ENCODE measurements at regions not wholly inside any gene's neighbourhood (a gene's known extent, or its start where the extent isn't known, plus 50 kb on each side); places are given as distances from the start of the nearest gene placed in this dataset.

- Histone ChIP-seq H3K4me1 (no peaks in the 10 kb centered on the region), H3F3A (ENCODE audit: low read depth) (no peaks in the 10 kb centered on the region), H3K4me2 (no peak overlapping the region), H3K79me2 (ENCODE audit: low read depth) (no peaks in the 10 kb centered on the region), H3K4me3 (no peak overlapping the region), H3K27me3 (no peaks in the 10 kb centered on the region), H4K20me1 (ENCODE audit: low read depth) (no peaks in the 10 kb centered on the region), H3K27ac (no peak overlapping the region), H3K36me3 (no peaks in the 10 kb centered on the region), H2AFZ (replicated peaks) (no peak overlapping the region), H3K9ac (no peak overlapping the region), H3K9me3 (ENCODE audit: low read depth) (no peaks in the 10 kb centered on the region)
- Mint-ChIP-seq H3K4me1 (peaks cover 9% of the 10 kb centered on the region), H3K9me3 (no peaks in the 10 kb centered on the region), H3K4me3 (no peak overlapping the region), H3K27ac (no peak overlapping the region), H3K36me3 (no peaks in the 10 kb centered on the region), H3K27me3 (ENCODE audit: insufficient read depth, low read depth) (peaks cover 6% of the 10 kb centered on the region)
- DNase-seq (ENCODE audit: low spot score) = no peak
- TF ChIP-seq EZH2phosphoT487 (IDR thresholded peaks at IDR 0.05) (no peak), CTCF (IDR thresholded peaks at IDR 0.05) (no peak), EZH2 (IDR thresholded peaks at IDR 0.05) (no peak)
These were observed 533.4 kb upstream of the ID2 start for GRCh38 chr2:8148260-8149006.

GRCh38 chr2:8149007-8149405 is 532.9 kb upstream of the ID2 start:
- Mint-ChIP-seq H3K4me1 (peaks cover 9% of the 10 kb centered on the region), H3K9me3 (no peaks in the 10 kb centered on the region), H3K27me3 (ENCODE audit: insufficient read depth, low read depth) (peaks cover 6% of the 10 kb centered on the region), H3K36me3 (no peaks in the 10 kb centered on the region), H3K4me3 (no peak overlapping the region), H3K27ac (peak overlapping the region; percentile 47)
- Histone ChIP-seq H3K27ac (no peak overlapping the region), H3K9ac (no peak overlapping the region), H3K79me2 (ENCODE audit: low read depth) (no peaks in the 10 kb centered on the region), H3K4me3 (no peak overlapping the region), H2AFZ (replicated peaks) (no peak overlapping the region), H3K9me3 (ENCODE audit: low read depth) (no peaks in the 10 kb centered on the region), H3K4me2 (no peak overlapping the region), H3F3A (ENCODE audit: low read depth) (no peaks in the 10 kb centered on the region), H3K4me1 (no peaks in the 10 kb centered on the region), H3K27me3 (no peaks in the 10 kb centered on the region), H4K20me1 (ENCODE audit: low read depth) (no peaks in the 10 kb centered on the region), H3K36me3 (no peaks in the 10 kb centered on the region)
- TF ChIP-seq CTCF (IDR thresholded peaks at IDR 0.05) = no peak
- no peak for TF ChIP-seq EZH2phosphoT487 (IDR thresholded peaks at IDR 0.05)
- TF ChIP-seq EZH2 (IDR thresholded peaks at IDR 0.05) = no peak
- DNase-seq (ENCODE audit: low spot score) = no peak

GRCh38 chr2:8149985-8150539 is 531.8 kb upstream of the ID2 start:
- H2AFZ ChIP-seq (replicated peaks) = no peak overlapping the region

More at GRCh38 chr2:8149985-8150539, 531.8 kb upstream of the ID2 start:
- Histone ChIP-seq H3K4me2 (no peak overlapping the region), H4K20me1 (ENCODE audit: low read depth) (no peaks in the 10 kb centered on the region), H3F3A (ENCODE audit: low read depth) (no peaks in the 10 kb centered on the region), H3K27me3 (no peaks in the 10 kb centered on the region), H3K79me2 (ENCODE audit: low read depth) (no peaks in the 10 kb centered on the region), H3K4me3 (no peak overlapping the region), H3K27ac (no peak overlapping the region), H3K9ac (no peak overlapping the region), H3K4me1 (no peaks in the 10 kb centered on the region), H3K9me3 (ENCODE audit: low read depth) (no peaks in the 10 kb centered on the region), H3K36me3 (no peaks in the 10 kb centered on the region)
- Mint-ChIP-seq H3K36me3 (no peaks in the 10 kb centered on the region), H3K9me3 (no peaks in the 10 kb centered on the region), H3K4me3 (no peak overlapping the region), H3K4me1 (peaks cover 9% of the 10 kb centered on the region), H3K27ac (no peak overlapping the region), H3K27me3 (ENCODE audit: insufficient read depth, low read depth) (peaks cover 6% of the 10 kb centered on the region)
- TF ChIP-seq EZH2phosphoT487 (IDR thresholded peaks at IDR 0.05) = no peak
- TF ChIP-seq CTCF (IDR thresholded peaks at IDR 0.05) = no peak
- TF ChIP-seq EZH2 (IDR thresholded peaks at IDR 0.05) = no peak
- DNase-seq (ENCODE audit: low spot score) = no peak
